GM23248 (cell line): ENCODE measurements at regions not wholly inside any gene's neighbourhood (a gene's known extent, or its start where the extent isn't known, plus 50 kb on each side); places are given as distances from the start of the nearest gene placed in this dataset.

Experiments
- EZH2 ChIP-seq: fragments of 200-600 bp; sonication (generic); IDR thresholded peaks from 2 replicates; pipeline ENCODE4 v1.6.1; 2018; ENCODE audit warnings: antibody characterized with exemption, mild to moderate bottlenecking; ENCODE audit not compliant: insufficient read depth, poor library complexity, severe bottlenecking
- EZH2phosphoT487 ChIP-seq: fragments of 200-600 bp; sonication (generic); IDR thresholded peaks from 2 replicates; pipeline ENCODE4 v1.6.1; 2018; ENCODE audit warnings: antibody characterized with exemption, moderate library complexity, mild to moderate bottlenecking, low read depth; ENCODE audit not compliant: insufficient read depth

DNA sequence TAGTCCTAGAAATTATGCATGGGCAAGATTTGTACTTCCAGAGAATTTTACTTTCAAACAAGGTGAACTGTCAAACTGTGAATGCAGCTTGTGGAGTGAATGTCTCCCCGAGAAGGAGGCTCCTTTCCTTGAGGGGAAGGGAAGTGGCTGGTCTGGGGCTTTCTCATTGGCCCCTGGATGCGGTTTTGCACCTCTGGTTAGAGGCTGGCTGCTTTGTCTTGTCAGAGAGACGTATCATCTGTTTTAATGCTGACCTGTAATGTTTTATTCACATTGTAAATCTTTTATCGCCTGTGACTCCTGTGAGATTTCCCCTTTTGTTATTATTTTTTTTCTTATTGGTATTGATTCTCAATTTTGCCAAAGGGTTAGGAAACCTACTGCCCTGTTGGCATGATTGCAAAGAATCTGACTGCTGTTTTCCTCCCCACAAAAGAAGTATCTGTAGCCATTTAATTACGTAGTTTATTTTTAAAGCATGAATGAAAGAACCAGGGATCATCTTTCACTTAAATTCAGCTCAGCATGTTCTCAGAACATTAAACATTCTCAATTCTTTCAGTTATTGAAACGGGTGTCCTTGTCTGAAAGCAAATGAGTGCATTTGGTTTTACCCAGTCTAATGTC is 238.3 kb upstream of the NFE2L3 start:
- TF ChIP-seq EZH2 (no peak), EZH2phosphoT487 (no peak)
